ENCODE measurements at regions not wholly inside any gene's neighbourhood (a gene's known extent, or its start where the extent isn't known, plus 50 kb on each side); places are given as distances from the start of the nearest gene placed in this dataset.
A peak's percentile ranks its signal among the peaks of the same experiment; 100 is the strongest.

DNA sequence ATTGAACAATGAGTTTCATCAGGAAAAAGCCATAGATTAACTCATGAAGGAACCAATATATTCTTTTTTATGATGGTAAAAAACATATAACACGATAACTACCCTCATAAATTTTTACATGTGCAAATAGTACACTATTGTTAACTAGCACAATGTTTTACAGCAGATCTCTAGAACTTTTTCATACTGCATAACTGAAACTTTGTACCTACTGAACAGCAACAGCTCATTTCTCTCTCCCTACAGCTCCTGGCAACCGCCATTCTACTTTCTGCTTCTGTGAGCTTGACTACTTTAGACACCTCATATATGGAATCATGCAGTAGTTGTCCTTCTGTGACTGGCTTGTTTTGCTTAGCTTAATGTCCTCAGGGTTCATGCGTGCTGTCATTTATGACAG, 235.4 kb downstream of the NFKBIZ start:
- Histone ChIP-seq H3K36me3 (replicated peaks; ENCODE audit: low read depth, low read length) (no peaks in the 10 kb centered on the region), H3K27ac (ENCODE audit: low read length) (no peak overlapping the region), H2AFZ (ENCODE audit: low read depth, low read length) (no peak overlapping the region), H3K9ac (ENCODE audit: low read length) (no peak overlapping the region), H3K27me3 (ENCODE audit: low read depth, low read length) (no peaks in the 10 kb centered on the region), H4K20me1 (ENCODE audit: insufficient read depth, low read length) (no peaks in the 10 kb centered on the region), H3K4me3 (ENCODE audit: low read length) (no peak overlapping the region), H3K4me1 (ENCODE audit: low read length) (peaks cover 22% of the 10 kb centered on the region), H3K4me2 (ENCODE audit: low read length) (no peak overlapping the region), H3K79me2 (ENCODE audit: low read length) (no peaks in the 10 kb centered on the region), H3K9me3 (ENCODE audit: insufficient read depth, low read length) (no peaks in the 10 kb centered on the region)
- TF ChIP-seq EZH2phosphoT487 (IDR thresholded peaks at IDR 0.05; ENCODE audit: low read depth): no peak

DNA sequence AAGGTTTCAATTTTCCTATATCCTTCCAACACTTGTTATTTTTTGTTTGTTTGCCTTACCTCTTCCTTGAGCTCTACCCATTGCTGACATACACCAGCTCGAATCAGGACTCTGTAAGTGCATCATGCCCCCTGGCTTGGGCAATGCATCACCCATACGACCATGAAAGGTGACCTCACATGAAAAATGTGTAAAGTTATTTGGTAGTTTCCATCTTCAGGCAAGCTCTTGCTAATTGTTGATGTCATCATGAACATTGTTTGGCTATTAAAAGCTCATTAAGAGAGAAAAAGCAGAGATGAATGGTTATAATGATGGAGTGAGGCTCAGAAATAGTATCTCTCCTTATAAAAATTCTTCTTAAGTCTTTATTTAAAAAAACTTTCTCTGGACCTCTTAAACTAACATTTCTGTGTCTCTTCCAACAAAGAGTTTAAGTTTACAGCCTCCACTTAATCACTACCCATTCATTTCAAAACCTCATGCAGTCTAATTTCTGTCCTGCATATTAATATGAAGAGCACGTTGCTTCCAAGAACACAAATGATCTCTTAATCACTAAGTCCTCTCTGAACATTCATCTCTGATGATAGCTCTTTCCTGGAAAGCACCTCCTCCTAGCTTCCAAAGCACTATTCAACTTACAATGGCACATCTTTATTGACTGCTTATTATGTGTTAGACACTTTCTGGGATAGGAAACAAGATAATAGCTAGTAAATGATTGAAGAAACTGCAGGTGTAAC, 236.3 kb downstream of the NFKBIZ start:
- peak overlapping the region; percentile 12 for H3K4me2 ChIP-seq (ENCODE audit: low read length)
- H3K79me2 ChIP-seq (ENCODE audit: low read length): no peaks in the 10 kb centered on the region
- H3K4me3 ChIP-seq (ENCODE audit: low read length): no peak overlapping the region
- TF ChIP-seq, protein P1, sequence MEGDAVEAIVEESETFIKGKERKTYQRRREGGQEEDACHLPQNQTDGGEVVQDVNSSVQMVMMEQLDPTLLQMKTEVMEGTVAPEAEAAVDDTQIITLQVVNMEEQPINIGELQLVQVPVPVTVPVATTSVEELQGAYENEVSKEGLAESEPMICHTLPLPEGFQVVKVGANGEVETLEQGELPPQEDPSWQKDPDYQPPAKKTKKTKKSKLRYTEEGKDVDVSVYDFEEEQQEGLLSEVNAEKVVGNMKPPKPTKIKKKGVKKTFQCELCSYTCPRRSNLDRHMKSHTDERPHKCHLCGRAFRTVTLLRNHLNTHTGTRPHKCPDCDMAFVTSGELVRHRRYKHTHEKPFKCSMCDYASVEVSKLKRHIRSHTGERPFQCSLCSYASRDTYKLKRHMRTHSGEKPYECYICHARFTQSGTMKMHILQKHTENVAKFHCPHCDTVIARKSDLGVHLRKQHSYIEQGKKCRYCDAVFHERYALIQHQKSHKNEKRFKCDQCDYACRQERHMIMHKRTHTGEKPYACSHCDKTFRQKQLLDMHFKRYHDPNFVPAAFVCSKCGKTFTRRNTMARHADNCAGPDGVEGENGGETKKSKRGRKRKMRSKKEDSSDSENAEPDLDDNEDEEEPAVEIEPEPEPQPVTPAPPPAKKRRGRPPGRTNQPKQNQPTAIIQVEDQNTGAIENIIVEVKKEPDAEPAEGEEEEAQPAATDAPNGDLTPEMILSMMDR (IDR thresholded peaks at IDR 0.05; ENCODE audit: low read depth, low read length): no peak
- TF ChIP-seq EZH2phosphoT487 (IDR thresholded peaks at IDR 0.05; ENCODE audit: low read depth): no peak
- H3K4me1 ChIP-seq (ENCODE audit: low read length): peaks cover 19% of the 10 kb centered on the region
- H2AFZ ChIP-seq (ENCODE audit: low read depth, low read length): peak overlapping the region; percentile 47; the same call in 1 of the 2 replicates
- H3K27me3 ChIP-seq (ENCODE audit: low read depth, low read length): no peaks in the 10 kb centered on the region
- no peaks in the 10 kb centered on the region for H3K9me3 ChIP-seq (ENCODE audit: insufficient read depth, low read length)
- H3K27ac ChIP-seq (ENCODE audit: low read length): no peak overlapping the region
- H3K9ac ChIP-seq (ENCODE audit: low read length): no peak overlapping the region
- H3K36me3 ChIP-seq (replicated peaks; ENCODE audit: low read depth, low read length): no peaks in the 10 kb centered on the region
- H4K20me1 ChIP-seq (ENCODE audit: insufficient read depth, low read length): no peaks in the 10 kb centered on the region

DNA sequence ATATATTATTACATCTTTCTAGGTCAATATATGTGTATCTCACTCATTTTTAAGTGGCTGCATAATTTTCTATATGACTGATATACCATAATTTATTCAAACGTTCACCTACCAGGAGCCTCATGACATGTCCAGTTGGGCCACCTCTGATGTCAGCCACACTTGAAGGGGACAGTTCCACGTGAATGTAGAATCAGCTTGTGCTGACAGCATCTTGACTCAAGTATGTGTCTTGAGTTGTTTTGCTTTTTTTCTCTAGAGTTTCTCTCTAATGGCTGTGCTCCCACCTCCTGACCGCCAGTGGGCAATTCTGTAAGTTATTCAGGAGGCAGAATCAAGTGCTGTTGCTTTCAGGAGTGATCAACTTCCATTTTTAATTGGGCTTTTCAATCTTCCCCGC, 237.9 kb downstream of the NFKBIZ start:
- Histone ChIP-seq H3K27me3 (ENCODE audit: low read depth, low read length) (no peaks in the 10 kb centered on the region), H4K20me1 (ENCODE audit: insufficient read depth, low read length) (no peaks in the 10 kb centered on the region)

DNA sequence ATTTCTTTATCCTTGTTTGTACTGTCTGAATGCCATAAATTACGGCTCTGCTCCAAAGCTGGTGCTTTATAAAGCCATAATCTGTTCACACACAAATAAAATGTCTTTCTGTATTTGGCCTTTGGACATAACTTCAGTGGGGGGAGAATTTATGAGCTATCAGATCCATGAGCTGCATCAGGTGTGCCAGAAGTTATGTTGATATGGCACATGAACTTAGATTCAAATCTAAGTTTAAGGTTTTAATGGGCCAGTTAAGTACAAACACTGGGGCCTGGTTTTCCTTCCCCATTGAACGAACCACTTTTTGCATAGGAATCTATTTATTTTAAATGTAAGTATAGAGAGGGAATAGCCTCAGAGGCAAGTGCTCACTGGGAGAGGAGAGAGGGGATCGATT, 239.9 kb downstream of the NFKBIZ start:
- TF ChIP-seq EZH2phosphoT487 (IDR thresholded peaks at IDR 0.05; ENCODE audit: low read depth): no peak
- TF ChIP-seq, protein P1 (IDR thresholded peaks at IDR 0.05; ENCODE audit: low read depth, low read length): no peak
- Histone ChIP-seq H3K79me2 (ENCODE audit: low read length) (no peaks in the 10 kb centered on the region), H2AFZ (ENCODE audit: low read depth, low read length) (no peak overlapping the region), H4K20me1 (ENCODE audit: insufficient read depth, low read length) (no peaks in the 10 kb centered on the region), H3K36me3 (replicated peaks; ENCODE audit: low read depth, low read length) (no peaks in the 10 kb centered on the region), H3K4me3 (ENCODE audit: low read length) (no peak overlapping the region), H3K9me3 (ENCODE audit: insufficient read depth, low read length) (no peaks in the 10 kb centered on the region), H3K27me3 (ENCODE audit: low read depth, low read length) (no peaks in the 10 kb centered on the region), H3K27ac (ENCODE audit: low read length) (no peak overlapping the region), H3K4me1 (ENCODE audit: low read length) (peaks cover 16% of the 10 kb centered on the region), H3K4me2 (ENCODE audit: low read length) (no peak overlapping the region), H3K9ac (ENCODE audit: low read length) (no peak overlapping the region)

More for the DNA sequence above, 237.9 kb downstream of the NFKBIZ start:
- no peak overlapping the region for H3K9ac ChIP-seq (ENCODE audit: low read length)
- no peak overlapping the region for H3K4me2 ChIP-seq (ENCODE audit: low read length)
- no peak overlapping the region for H3K27ac ChIP-seq (ENCODE audit: low read length)
- no peak overlapping the region for H2AFZ ChIP-seq (ENCODE audit: low read depth, low read length)
- H3K4me1 ChIP-seq (ENCODE audit: low read length): peaks cover 13% of the 10 kb centered on the region
- H3K79me2 ChIP-seq (ENCODE audit: low read length): no peaks in the 10 kb centered on the region
- no peaks in the 10 kb centered on the region for H3K36me3 ChIP-seq (replicated peaks; ENCODE audit: low read depth, low read length)
- no peaks in the 10 kb centered on the region for H3K9me3 ChIP-seq (ENCODE audit: insufficient read depth, low read length)
- no peak for TF ChIP-seq EZH2phosphoT487 (IDR thresholded peaks at IDR 0.05; ENCODE audit: low read depth)
- TF ChIP-seq, protein P1 (IDR thresholded peaks at IDR 0.05; ENCODE audit: low read depth, low read length): no peak
- no peak overlapping the region for H3K4me3 ChIP-seq (ENCODE audit: low read length)
